ENCODE measurements at regions not wholly inside any gene's neighbourhood (a gene's known extent, or its start where the extent isn't known, plus 50 kb on each side); places are given as distances from the start of the nearest gene placed in this dataset.

DNA sequence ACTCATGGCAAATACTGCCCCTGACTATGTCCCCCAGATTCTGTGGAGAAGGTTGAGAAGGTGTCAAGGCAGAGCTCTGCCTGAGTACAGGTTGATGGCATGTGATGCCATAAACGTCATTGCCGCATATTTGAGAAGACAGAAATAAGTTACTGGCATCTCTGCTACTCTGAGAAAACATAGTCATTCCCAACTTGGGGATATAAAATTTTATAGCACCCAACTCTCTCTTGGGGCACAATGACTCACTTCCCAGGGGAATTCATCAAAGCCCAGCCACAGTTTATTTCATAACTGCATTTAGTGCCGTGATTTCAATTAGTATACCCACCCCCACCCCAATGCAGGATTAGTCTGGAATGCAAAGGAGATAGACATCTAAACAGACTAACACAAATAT, 101.9 kb upstream of the TNR start (continued):
- TF ChIP-seq ZNF391 (tag by site-specific recombination; IDR thresholded peaks at IDR 0.05; ENCODE audit: borderline replicate concordance, low read depth) (no peak), SALL2 (tag by site-specific recombination; IDR thresholded peaks at IDR 0.05; ENCODE audit: borderline replicate concordance) (no peak), SP2 (tag by site-specific recombination; IDR thresholded peaks at IDR 0.05) (no peak), KLF7 (tag by site-specific recombination; IDR thresholded peaks at IDR 0.05; ENCODE audit: borderline replicate concordance) (no peak), ZNF670 (tag by site-specific recombination; IDR thresholded peaks at IDR 0.05; ENCODE audit: low read depth) (no peak), ZNF394 (tag by site-specific recombination; IDR thresholded peaks at IDR 0.05; ENCODE audit: borderline replicate concordance) (0 out of 2 replicates have a peak, but pooled peaks have one; percentile 17), ZNF529 (tag by site-specific recombination; IDR thresholded peaks at IDR 0.05; ENCODE audit: insufficient replicate concordance) (no peak), ZNF629 (tag by site-specific recombination; IDR thresholded peaks at IDR 0.05) (peak; percentile 33; the same call in 1 of the 2 replicates), ZFP69B (tag by site-specific recombination; IDR thresholded peaks at IDR 0.05) (no peak), SP7 (tag by site-specific recombination; IDR thresholded peaks at IDR 0.05) (0 out of 2 replicates have a peak, but pooled peaks have one; percentile 17), ZNF518A (tag by site-specific recombination; conservative IDR thresholded peaks at IDR 0.05; ENCODE audit: low read depth) (no peak), PATZ1 (tag by site-specific recombination; IDR thresholded peaks at IDR 0.05) (no peak), BCL11A (tag by site-specific recombination; IDR thresholded peaks at IDR 0.05; ENCODE audit: low read depth) (peak; percentile 55; the same call in 1 of the 2 replicates), ZNF133 (tag by site-specific recombination; IDR thresholded peaks at IDR 0.05) (no peak), PRDM10 (tag by site-specific recombination; IDR thresholded peaks at IDR 0.05) (no peak), ZNF157 (tag by site-specific recombination; IDR thresholded peaks at IDR 0.05) (no peak), ZNF324 (tag by site-specific recombination; IDR thresholded peaks at IDR 0.05) (no peak), ZNF677 (tag by site-specific recombination; IDR thresholded peaks at IDR 0.05) (no peak), ZBTB26 (tag by site-specific recombination; optimal IDR thresholded peaks at IDR 0.05) (no peak), FEZF1 (tag by site-specific recombination; IDR thresholded peaks at IDR 0.05) (no peak)
- TF ChIP-seq, protein P1, sequence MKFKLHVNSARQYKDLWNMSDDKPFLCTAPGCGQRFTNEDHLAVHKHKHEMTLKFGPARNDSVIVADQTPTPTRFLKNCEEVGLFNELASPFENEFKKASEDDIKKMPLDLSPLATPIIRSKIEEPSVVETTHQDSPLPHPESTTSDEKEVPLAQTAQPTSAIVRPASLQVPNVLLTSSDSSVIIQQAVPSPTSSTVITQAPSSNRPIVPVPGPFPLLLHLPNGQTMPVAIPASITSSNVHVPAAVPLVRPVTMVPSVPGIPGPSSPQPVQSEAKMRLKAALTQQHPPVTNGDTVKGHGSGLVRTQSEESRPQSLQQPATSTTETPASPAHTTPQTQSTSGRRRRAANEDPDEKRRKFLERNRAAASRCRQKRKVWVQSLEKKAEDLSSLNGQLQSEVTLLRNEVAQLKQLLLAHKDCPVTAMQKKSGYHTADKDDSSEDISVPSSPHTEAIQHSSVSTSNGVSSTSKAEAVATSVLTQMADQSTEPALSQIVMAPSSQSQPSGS (tag by site-specific recombination; IDR thresholded peaks at IDR 0.05; ENCODE audit: low read depth), result no peak
- TF ChIP-seq, protein P2, sequence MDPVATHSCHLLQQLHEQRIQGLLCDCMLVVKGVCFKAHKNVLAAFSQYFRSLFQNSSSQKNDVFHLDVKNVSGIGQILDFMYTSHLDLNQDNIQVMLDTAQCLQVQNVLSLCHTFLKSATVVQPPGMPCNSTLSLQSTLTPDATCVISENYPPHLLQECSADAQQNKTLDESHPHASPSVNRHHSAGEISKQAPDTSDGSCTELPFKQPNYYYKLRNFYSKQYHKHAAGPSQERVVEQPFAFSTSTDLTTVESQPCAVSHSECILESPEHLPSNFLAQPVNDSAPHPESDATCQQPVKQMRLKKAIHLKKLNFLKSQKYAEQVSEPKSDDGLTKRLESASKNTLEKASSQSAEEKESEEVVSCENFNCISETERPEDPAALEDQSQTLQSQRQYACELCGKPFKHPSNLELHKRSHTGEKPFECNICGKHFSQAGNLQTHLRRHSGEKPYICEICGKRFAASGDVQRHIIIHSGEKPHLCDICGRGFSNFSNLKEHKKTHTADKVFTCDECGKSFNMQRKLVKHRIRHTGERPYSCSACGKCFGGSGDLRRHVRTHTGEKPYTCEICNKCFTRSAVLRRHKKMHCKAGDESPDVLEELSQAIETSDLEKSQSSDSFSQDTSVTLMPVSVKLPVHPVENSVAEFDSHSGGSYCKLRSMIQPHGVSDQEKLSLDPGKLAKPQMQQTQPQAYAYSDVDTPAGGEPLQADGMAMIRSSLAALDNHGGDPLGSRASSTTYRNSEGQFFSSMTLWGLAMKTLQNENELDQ (tag by site-specific recombination; IDR thresholded peaks at IDR 0.05; ENCODE audit: low read depth), result no peak
